ENCODE measurements at regions not wholly inside any gene's neighbourhood (a gene's known extent, or its start where the extent isn't known, plus 50 kb on each side); places are given as distances from the start of the nearest gene placed in this dataset.

- DNase-seq, result no peak
These were observed 109.7 kb downstream of the VEGFA start for GRCh38 chr6:43879722-43880121.

DNA sequence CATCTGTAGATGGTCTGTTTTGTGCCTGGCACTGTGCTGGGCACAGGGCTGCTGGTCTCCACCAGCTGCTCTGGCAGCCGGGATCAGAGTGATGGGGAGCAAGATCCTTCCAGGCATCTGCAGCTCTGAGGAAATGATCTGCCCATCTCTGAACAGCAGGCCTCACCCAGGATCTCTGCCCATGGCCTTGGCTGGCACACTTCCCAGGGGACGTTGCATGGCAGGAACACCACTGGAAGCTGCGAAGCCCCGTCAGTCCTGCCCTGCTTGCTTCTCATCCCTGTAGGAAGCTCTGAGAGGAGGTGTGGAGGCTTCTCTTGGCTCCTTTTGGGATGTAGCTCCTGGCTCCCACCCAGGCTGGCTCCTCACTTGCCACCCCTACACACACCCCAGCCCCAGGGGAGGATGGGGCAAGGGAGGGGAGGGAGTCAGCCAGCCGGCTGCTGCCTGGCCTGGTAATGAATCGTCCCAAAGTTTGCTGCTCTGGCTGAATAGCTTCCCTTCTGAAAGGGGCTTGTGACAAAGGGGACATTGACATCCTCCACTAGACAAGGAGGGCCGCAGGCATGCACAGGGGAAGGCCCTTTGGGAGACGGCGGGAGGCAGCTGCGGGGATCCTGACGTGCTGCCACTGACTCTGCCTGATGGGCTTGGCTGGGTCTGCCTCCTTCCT lies 108.9 kb downstream of the VEGFA start:
- no peak for DNase-seq

GRCh38 chr6:43878127-43878634 lies 108.2 kb downstream of the VEGFA start:
- no peak for DNase-seq

- no peak for DNase-seq
These were observed 107.6 kb downstream of the VEGFA start for GRCh38 chr6:43877463-43878126.

GRCh38 chr6:43877036-43877435 lies 107.0 kb downstream of the VEGFA start:
- DNase-seq, result no peak

DNA sequence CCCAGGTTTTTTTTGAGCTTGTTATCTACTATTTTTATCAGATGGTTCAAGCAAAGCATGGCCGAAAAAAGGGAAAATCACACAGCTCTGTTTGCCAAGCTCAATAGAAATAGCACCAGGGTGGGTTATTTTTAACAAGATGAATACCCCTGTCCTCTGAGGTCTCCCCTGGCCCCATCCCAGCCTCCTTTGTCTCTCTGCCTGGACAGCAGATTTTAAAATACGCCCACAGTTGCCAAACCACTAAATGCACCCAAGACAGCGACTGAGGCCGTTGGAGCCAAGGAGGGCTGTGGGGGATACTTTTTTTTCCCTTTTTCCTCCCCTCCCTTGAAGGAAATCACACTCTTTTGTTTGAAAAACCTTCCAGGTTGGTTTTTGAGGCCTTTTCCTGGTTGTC lies 106.6 kb downstream of the VEGFA start:
- no peak for DNase-seq

DNA sequence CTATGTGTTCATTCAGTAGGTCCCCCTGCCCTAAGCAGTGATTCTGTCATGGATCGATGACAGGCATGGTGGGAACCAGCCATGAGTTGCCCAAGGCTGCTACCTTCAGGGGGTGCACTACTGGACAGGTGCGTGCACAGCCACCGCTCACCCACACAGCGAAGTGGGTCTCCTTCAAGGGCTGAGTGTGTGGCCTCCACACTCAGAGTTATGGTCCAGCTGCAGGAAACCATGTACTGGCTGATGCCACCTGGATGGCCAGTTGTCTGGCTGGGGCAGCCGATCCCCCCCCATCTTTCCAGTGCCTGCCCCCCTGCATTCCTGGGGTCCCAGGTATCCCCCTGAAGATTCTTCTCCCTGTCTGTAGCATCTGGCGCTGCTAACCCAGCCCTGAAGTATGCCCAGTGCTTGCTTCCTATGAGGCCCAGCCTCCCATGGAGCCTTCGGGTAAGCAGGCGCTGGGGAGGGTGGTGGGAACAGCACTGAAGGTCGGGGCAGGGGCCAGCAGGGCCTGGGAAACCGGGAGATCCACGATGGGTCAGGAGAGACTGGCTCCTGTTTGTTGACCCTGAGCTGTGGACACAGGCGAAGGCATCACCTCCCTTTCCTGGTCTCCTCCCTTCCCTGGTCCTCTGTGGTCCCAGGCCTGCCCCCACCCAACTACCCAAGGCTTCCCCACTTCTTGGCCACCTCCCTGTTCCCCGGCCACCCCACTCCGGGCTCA lies 106.0 kb downstream of the VEGFA start:
- DNase-seq, result no peak

- no peak for DNase-seq
These were observed 105.0 kb downstream of the VEGFA start for GRCh38 chr6:43874814-43875590.

DNA sequence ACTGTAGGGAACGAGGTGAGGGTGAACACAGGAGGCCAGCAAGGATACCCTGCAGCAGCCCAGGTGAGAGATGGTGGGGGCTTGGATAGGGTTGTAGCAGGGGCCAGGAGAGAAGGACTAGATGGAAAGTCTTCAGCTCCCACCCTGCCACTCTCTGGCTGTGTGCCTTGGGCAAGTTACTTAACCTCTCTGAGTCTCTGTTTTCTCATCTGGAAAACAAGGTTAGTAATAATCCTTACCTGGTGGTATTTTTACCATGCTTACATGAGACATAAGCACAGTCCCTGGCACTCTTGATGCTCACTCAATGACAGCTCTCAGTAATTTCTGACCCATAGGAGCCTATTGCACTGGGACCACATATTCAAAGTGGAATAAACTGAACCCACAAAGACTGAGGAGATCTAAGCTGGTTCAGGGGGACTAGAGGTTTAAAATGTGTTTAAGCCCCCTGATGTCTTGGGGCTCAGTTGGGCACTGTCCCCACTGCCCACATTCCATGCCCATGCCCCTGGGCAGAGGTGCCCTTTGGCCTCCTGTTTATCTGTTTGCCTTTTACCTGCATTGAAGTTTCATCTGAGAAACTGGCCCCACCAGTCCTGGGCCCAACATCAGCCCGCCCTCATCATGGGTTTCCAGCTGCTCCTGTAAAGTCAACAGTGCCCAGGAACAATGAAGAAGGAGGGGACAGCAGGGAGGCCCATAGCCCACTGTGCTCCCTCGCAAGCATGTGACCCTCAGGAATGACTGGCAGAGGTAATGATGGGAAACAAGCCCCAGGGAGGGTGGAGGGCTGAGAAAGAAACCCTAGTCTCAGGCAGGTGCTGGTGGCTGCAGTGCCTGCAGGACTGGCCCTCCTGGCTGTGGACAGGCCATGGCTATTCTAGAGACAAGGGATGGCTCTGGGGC lies 104.0 kb downstream of the VEGFA start:
- no peak for DNase-seq

GRCh38 chr6:43871933-43872332 lies 101.9 kb downstream of the VEGFA start:
- DNase-seq, result no peak

GRCh38 chr6:43871284-43871683 lies 101.3 kb downstream of the VEGFA start:
- DNase-seq, result no peak

DNA sequence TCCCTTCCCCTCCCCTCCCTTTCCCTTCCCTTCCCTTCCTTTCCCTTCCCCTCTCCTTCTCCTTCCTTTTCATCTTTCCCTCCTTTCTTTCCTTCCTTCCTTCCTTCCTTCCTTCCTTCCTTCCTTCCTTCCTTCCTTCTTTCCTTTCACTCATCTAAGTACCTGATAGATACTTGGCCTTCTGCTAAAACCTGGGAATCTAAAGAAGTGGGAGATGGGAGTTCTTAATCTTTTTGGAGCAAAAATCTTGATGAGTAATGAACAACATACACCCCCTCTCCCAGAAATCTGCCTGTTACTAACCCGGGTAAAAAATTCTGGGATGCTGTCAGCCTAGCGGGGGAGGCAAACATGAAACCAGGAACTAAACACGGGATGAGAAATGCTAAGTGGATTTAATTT lies 100.7 kb downstream of the VEGFA start:
- no peak for DNase-seq

- DNase-seq, result no peak
These were observed 100.0 kb downstream of the VEGFA start for GRCh38 chr6:43869792-43870659.

DNA sequence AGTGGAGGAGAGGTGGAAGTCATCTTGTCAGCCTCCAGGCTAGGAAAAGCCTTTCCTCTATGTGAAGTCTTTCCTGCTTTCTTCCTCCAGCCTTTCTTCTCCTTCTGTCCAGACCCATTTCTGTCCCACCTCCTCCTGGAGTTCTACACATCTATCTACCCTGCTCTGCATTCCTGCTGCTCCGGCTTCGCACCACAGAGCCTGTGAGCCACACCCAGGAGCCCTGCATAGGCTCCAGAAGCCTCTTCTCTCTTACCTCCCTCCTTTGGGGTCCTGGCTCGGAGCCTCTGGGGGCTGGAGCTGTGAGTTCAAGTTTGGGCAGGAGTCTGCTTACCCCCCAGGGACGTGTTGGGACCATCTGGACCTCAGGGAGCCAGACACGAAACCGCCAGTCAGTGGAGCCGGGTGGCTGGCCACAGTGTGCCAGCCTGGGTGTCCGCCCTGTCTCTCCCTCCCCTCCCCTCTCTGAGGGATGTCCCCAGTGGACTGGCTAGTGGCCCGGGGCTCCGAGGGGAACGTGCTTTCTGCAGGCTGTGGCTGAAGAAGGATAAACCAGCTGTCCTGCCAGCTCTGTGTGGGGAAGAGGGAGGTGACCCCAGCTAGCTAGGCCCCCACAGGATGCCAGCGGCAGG lies 99.2 kb downstream of the VEGFA start:
- DNase-seq, result no peak

GRCh38 chr6:43868467-43868866 lies 98.5 kb downstream of the VEGFA start:
- DNase-seq, result no peak

DNA sequence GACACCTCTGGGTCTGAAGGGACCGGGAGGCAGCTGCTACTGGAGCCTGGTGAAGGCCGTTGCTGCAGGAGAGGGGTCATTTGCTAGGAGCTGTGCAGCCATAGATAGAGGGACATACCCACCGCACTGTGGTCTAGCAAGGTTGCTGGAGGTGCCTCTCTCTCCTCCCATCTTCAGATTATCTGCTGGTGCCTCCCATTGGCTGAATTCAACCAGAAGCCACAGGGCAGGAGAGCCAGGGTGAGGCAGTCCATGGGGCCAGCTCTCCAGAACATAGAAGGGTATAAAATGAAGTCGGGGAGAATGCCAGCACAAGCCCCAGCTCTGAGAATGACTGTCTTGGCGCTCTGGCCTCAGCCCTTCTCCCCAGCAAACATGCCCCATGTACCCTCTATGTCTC lies 98.0 kb downstream of the VEGFA start:
- DNase-seq, result no peak

- DNase-seq, result no peak
These were observed 97.2 kb downstream of the VEGFA start for GRCh38 chr6:43867246-43867645.

DNA sequence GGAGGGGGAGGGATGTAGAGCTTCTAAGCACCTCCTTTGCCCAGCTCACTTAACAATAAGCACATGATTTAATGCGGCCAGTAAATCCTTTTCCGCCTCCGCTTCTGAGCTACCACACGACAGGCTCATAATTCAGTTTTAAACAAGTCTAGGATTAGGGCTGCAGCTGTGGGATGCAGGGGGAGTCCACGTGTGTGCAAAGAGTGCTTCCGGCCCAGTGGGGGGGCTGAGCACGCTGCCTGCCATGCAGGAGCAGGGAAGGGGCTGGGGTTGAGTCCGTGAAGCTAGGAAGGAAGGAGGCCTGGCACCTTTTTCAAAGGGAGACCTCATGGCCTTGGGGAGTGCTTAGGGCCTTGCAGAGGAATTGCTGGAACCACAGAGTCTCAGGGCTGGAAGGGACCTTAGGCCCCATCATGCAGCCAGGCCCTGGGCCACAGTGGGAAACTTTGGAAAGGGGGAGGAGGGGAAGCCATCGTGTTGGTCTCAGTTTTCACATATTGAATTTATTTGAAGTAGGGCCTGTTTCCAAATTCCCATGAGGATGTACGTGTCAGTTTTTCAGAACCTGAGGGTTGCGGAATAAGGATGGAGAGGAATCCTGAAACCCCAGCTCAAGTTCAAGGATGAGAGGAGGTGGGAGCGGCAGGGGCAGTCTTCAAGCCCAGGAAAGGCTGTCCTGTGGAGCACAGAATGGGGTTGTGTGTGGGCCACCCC lies 96.1 kb downstream of the VEGFA start:
- DNase-seq, result no peak

- DNase-seq, result no peak
These were observed 95.1 kb downstream of the VEGFA start for GRCh38 chr6:43865086-43865485.

GRCh38 chr6:43862925-43863324 lies 92.9 kb downstream of the VEGFA start:
- DNase-seq, result no peak
